HG03460 (cell line): ENCODE measurements at regions not wholly inside any gene's neighbourhood (a gene's known extent, or its start where the extent isn't known, plus 50 kb on each side); places are given as distances from the start of the nearest gene placed in this dataset.
A peak's percentile ranks its signal among the peaks of the same experiment; 100 is the strongest.
"Not testable (repeated sequence)": the region's sequence is repeated elsewhere in the genome, so short reads cannot be mapped to it uniquely, and the experiment has no call there.

ENCODE experiments used
- ATAC-seq: cut with Tn5 transposase; IDR thresholded peaks from one replicate; pipeline ENCODE4 v1.9.1; 2021; ENCODE audit not compliant: unreplicated experiment

DNA sequence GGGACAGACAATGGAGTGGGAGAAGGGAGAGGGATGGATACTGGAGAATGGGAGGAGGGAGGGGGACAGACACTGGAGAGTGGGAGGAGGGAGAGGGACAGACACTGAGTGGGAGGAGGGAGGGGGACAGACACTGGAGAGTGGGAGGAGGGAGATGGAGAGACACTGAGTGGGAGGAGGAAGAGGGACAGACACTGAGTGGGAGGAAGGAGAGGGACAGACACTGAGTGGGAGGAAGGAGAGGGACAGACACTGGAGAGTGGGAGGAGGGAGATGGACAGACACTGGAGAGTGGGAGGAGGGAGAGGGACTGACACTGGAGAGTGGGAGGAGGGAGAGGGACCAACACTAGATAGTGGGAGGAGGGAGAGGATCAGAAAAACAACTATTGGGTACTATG is 426.7 kb upstream of the PMFBP1 start:
- ATAC-seq: no peak

DNA sequence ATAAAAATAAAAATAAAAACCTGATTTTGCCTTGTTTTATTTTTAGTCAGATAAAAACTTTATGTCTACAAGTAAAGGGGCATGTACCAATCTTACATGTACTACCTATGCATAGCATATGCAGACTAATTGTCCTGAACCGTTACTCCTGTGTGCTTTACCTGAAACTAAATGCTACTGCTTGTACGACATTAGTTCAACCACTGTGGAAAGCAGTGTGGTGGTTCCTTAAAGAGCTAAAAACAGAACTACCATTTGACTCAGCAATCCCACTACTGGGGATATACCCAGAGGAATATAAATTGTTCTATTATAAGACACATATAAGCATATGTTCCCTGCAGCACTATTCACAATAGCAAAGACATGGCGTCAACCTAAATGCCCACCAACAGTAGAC is 426.0 kb upstream of the PMFBP1 start:
- no peak for ATAC-seq

DNA sequence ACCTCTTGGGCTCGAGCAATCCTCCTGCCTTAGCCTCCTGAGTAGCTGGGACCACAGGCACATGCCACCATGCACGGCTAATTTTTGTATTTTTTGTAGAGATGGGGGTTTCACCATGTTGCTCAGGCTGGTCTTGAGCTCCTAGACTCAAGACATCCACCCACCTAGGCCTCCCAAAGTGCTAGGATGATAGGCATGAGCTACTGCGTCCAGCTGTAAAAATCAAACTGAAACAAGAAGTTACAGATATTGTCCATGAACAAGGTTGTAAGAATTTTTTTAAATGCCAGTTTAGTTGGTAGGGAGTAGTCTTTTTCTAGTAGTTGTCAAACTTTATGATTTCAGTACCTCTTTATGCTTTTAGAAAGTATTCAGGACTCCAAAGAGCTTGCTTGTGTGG is 424.4 kb upstream of the PMFBP1 start:
- ATAC-seq: no peak

DNA sequence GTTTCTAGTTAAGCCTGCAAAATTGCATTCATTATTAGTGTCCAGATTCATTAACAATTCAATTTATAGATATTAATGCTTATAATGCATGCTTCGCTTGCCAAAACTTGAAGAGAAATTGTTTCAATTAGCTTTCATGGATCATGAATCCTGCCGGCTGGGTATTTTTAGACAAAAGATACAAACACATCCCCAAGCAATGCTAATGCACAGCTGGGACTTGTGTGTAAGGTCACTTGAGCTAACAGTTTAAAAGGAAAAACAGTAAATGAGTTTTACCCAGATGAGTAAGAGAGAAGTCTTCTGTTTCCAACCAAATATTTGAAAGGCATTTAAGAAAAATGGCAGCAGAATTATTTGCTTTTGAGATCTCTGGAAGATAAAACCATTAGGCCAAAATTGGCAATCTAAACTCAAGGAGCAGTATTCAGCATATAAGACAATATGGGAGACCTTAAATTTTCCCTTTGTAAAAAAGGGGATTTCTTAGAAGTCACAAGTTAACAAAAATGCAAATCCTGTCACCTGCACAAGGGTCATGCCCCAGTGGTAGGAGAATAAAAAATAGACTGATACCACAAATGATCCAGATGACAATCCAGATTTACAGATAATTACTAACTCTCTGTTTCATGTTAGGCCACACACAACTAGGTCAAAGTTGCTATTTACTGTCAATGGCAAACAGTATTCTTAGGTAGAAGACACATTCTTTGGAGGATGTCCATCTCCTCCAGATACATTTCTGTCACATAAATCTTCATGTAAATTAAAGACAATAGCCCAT is 418.4 kb upstream of the PMFBP1 start:
- ATAC-seq: peak; percentile 93

DNA sequence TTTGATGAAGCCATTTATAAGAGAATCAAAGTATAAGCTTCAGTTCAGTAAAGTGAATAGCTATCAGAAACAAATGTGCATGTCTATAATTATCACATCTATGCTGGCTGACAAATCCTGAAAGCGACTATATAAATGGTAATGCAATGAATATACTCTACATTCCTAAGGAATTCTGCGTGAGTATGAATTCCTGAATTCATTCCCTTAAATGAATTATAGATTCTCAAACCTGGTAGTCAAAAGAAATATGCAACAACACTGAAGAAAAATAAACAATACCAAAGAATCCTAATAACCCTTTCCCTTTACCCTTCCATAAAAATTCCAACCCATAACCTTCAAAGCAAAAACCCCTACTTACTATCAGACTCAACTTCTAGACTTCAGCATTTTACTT is 416.6 kb upstream of the PMFBP1 start:
- no peak for ATAC-seq

DNA sequence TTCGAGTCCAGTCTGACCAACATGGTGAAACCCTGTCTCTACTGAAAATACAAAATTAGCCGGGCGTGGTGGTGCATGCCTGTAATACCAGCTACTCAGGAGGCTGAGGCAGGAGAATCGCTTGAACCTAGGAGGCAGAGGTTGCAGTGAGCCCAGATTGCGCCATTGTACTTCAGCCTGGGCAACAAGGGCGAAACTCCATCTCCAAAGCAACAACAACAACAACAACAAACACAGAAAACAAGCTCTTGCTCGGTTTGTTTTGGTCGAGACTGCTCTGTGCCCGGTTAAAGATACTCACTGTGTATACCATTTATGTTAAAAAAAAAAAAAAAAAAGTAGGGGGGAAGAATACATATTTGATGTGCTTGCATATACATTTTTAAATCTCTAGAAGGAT is 406.1 kb upstream of the PMFBP1 start:
- ATAC-seq: not testable (repeated sequence)

DNA sequence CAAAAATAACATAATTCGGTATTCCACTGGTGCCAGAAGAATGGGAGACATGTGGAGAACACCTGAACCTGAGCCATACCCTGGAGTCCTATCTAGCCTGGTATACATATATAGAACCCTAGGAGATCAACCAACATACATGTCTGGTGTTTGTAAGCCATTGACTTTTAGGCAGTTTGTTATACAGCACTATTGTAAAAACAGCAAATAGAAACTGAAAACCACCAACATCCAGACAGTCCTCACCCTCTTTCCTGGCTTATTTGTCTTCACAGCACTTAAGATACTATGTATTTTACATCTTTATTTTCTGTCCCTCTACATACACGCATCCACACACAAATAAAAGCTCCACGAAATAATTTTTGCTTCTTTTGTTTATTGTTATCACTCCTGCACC is 404.2 kb upstream of the PMFBP1 start:
- ATAC-seq: no peak

DNA sequence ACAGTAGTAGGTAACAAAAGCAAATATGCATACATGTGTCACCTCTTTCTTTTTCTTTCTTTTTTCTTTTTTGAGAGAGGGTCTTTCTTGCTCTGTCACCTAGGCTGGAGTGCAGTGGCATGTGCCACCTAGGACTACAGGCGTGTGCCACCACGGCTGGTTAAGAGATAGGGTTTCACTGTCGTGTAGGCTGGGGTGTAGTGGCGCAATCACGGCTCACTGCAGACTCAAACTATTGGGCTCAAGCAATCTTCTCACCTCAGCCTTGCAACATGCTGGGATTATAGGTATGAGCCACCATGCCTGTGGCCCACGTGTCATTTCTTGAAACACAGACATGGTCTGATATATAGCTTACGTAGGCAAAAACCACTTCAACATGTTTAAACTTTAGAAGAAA is 397.7 kb upstream of the PMFBP1 start:
- no peak for ATAC-seq

DNA sequence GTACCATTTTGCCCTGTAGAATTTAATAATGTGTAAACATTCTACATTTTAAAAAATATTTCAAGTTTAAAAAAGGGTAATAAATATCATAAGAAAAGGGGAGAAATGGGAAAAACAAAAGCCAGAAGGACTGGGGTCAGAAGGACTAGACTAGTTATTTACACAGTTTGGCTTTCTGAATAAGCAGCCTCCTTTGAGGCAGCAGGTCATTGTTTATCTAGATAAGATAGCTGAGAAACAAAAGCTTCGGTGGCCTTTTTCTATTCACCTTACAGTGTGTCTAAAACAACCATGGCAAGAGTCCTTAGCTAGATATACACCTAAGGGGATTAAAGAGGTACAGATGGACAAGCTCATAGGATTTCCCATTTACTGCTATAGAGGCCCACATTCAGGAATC is 396.5 kb upstream of the PMFBP1 start:
- ATAC-seq: no peak

DNA sequence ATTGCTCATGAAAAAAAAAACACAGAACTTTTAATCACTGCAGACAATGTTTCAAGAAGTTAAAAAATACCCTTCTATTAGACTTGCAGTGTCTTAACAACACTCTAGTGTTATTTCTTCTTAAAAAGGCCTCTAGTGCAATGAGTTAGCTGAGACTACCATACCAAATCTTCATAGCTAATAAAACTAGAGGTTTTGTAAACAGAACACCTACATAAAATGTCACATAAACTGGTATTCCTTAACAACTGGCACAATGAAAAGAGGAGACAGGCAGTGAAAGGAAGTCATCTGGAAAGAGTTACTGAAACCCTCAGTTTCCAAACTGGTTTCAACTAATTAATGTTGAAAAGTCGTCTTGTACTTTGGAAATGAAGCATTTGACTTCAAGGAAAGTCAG is 394.2 kb upstream of the PMFBP1 start:
- ATAC-seq: no peak

DNA sequence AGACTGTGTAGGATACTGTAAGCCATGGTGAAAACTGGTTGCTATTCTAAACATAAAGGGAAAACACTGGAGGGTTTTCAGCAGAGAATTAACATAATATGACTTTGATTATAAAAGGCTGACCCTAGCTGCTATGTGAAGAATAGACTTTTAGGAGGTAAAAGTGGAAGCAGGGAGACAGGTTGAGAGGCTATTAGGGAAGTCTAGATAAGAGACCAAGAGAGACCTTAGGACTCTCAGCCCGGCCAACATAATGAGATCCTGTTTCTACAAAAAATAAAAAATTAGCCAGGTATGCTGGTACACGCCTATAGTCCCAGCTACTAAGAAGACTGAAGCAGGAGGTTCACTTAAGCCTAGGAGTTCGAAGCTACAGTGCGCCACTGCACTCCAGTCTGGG is 393.2 kb upstream of the PMFBP1 start:
- no peak for ATAC-seq

DNA sequence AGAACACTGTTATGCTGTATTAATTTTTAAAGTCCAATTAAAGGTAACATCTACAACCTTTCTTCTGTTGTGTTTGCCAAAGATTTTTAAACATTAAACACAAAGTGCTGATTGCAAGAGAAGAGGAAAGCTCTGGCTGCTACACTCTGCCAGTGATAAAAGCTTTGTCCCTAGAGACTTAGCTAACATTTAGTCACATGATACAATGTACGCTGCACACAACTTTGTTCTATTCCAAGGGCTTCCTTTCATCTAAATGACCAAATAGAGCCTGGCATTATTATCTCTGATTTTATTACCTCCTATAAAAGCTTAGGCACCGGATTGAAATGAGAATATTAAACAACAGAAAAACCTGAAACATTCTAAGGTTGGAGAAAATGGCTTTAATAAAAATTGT is 388.7 kb upstream of the PMFBP1 start:
- no peak for ATAC-seq

DNA sequence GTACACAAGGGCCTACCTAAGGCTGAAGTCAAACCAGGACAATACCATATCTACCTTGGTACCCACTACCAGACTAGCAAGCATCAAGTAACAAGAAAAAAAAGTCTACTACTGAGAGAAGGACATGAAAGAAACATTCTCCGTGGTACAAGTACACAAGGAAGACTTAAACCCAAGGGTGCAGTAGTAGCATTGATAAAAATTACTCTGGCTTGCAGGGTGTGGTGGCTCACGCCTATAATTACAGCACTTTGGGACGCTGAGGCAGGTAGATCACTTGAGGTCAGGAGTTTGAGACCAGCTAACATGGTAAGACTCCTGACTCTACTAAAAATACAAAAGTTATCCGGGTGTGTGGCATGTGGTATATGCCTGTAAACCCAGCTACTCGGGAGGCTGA is 386.5 kb upstream of the PMFBP1 start:
- ATAC-seq: no peak

DNA sequence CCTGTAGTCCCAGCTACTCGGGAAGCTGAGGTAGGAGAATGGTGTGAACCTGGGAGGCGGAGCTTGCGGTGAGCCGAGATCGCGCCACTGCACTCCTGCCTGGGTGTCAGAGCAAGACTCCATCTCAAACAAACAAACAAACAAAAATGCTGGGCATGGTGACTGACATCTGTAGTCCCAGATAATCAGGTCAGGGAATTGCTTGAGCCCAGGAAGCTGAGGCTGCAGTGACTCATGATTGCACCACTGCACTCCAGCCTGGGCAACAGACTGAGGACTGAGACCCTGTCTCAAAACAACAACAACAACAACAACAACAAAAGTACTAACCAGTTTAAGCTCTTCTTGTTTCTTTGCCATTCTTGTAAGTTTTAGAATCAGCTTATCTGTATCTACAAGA is 383.0 kb upstream of the PMFBP1 start:
- no peak for ATAC-seq

DNA sequence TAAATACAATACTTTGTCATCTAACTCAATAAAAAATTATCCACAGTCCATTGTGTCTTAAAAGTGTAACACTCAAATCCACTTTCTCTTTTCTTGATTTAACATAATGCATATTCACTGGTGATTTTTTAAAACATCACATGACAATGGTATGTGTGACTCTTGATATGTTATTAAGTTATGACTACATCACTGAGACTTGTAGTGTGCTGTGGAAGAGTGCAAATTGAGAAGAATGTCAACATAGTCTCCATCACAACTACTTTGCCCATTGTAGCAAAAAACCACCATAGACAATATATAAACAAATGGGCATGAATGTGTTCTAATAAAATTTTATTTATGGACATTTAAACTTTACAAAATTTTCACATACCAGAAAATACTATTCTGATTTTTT is 380.7 kb upstream of the PMFBP1 start:
- ATAC-seq: no peak

DNA sequence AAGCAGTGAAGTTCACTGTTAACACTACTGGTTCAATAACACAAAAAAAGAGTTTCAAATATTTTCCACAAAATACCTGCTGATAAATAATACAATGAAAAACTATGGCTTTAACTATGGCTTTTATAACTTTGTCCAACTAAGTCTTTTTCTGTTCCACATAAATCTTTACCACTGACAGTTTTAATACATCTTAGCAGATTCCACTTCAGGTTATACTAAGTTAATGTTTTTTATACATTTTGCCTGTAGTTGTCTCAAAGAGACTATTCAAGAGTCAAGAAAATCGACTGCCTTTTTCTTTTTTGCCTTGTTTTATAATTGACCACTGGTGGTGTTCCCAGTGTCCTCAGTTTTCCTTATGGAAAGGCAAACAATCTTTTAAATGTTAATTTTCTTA is 379.7 kb upstream of the PMFBP1 start:
- no peak for ATAC-seq

DNA sequence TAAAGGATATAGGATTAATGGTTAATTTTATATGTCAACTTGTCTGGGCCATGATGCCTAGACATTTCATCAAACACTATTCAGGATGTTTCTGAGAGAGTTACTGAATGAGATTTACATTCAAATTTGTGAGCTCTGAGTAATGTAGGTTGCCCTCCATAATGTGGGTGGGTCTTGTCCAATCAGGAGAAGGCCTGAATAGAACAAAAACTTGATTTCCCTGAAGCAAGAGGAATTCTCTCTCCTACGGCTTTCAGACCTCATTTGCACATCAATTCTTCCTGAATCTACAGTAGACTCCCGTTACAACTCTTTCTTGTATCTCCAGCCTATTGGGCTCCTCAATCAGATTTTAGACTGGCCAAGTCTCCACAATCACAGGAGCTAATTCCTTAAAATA is 377.9 kb upstream of the PMFBP1 start:
- no peak for ATAC-seq

DNA sequence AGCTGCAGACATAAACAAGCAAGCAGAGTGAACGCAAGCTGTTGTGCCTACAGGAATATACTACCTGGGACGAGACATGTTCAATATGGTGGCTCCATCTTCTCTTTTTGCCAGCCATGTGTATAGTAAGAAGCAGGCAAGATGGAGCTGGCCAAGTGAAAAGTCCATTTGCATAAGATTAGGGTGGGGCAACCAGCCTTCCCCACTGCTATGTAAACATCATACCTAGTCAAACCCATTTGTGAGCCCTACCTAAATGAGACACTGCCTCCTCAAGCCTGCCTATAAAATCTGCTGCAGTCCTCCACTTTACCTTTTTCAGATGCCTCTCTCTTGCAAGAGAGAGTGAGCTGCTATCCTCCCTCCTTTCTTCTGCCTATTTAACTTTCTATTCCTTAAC is 370.1 kb upstream of the PMFBP1 start:
- no peak for ATAC-seq

DNA sequence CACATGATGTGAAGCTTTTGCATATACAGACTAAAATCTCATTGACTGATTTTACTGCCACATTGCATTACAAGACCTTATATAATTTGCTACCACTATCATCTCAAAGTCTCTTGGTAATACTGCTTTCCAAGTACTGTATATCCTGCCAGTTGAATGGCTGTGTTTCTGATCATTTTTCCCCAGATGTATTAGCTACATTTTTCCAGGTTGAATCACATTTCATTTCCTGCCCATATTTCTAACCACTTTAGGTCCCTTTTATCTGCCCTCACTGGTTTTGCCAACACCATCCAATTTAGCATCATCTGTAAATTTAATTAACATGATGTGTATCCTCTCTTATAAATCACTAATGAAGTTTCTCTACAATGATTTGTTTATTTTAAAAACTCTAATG is 365.7 kb upstream of the PMFBP1 start:
- ATAC-seq: no peak

DNA sequence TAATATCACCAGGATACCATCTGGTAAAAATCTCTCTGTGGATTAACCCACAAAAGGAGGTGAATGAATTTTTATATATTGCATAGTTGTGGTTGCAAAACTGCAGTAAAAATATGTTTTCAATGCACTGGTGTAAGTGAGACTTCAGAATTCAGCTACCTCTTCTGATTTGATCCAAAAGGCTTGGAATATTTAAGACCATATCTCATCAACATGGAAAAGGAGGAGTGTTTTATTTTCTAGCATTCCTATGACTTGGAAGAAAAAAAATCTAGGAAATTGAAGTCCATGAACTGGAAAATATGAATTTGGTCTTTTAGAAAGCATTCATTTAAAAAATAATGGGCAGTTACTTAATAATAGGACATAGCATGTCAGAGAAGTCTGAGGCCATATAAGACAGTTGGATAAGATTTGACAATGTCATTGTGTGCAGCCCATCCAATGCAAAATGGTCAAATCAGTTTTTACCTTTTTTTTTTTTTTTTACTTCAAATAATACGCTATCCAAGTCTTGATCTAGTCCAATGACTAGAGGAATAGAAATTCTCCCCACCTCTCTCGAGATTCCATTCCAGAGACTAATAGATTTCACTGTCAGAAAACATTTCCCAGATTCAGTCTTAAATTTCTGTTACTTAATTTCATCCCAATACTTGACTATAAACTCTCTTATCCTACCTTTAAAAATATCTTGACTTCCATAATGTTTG is 364.9 kb upstream of the PMFBP1 start:
- ATAC-seq: no peak

DNA sequence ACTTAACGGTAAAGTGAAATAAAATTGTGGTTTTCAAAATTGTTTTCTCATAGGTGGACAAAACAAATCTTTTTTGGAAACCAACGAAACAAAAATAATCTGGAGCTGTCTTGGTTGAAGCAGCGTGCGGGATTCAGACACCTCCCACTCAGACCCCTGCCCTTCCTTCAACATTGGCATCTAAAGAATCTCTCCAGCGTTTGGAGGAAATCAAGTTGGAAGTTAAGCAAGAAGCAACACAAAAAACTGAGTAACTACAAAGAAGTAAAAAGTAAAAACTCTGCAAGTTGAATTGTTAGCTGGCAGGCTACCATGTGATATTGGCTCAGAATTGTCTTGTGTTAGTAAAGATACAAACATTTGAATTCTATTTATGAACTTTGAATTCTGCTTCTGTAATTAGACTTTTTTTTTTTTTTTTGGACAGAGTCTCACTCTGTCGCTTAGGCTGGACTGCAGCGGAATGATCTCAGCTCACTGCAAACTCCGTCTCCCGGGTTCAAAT is 361.0 kb upstream of the PMFBP1 start:
- no peak for ATAC-seq

DNA sequence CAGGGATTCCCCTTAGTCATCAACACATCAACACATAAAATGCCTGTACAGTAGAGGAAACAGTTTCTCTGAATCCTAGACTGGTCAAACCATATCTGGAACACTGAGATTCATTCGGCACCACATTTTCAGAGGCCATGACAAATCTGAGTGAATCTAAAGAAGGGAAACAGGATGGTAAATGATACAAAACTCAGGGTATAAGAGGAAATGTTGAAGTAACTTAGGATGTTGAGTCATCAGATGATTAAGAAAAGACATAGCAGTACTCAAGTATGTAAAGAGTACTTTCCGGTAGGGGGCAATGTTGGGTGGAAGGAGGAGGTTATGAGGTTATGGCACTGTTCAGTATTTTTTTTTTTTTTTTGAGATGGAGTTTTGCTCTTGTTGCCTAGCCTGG is 358.5 kb upstream of the PMFBP1 start:
- ATAC-seq: no peak

DNA sequence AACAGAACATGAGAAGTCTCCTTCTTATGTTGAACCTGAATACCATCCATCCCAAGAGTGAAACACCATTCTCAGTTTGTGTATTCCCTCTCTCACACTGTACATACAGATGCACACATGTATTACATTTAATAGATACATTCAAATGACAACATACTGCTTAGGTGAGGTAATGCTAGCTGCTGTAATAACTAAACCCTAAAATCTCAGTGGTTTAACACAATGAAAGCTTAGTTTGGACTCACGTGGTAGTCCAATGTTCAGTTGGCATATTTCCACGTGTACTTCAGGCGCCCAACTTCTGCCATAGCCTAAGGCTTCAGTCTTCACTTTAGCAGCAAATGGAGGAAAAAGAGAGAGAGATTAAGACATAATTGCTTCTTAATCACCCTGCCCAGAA is 351.1 kb upstream of the PMFBP1 start:
- ATAC-seq: no peak
